ENCODE measurements at regions not wholly inside any gene's neighbourhood (a gene's known extent, or its start where the extent isn't known, plus 50 kb on each side); places are given as distances from the start of the nearest gene placed in this dataset.

- TF ChIP-seq CTCF (conservative IDR thresholded peaks at IDR 0.05; ENCODE audit: low read depth in 2 of 2) = no peak
- no peak for TF ChIP-seq POLR2AphosphoS5 (IDR thresholded peaks at IDR 0.05; ENCODE audit: low read depth)
- no peak for TF ChIP-seq EZH2 (IDR thresholded peaks at IDR 0.05; ENCODE audit: low read depth, unreplicated experiment)
- TF ChIP-seq REST (IDR thresholded peaks at IDR 0.05; ENCODE audit: unreplicated experiment) = no peak
These were observed 454.3 kb downstream of the AJAP1 start for GRCh38 chr1:5108740-5109139.
